ENCODE measurements at regions not wholly inside any gene's neighbourhood (a gene's known extent, or its start where the extent isn't known, plus 50 kb on each side); places are given as distances from the start of the nearest gene placed in this dataset.

DNA sequence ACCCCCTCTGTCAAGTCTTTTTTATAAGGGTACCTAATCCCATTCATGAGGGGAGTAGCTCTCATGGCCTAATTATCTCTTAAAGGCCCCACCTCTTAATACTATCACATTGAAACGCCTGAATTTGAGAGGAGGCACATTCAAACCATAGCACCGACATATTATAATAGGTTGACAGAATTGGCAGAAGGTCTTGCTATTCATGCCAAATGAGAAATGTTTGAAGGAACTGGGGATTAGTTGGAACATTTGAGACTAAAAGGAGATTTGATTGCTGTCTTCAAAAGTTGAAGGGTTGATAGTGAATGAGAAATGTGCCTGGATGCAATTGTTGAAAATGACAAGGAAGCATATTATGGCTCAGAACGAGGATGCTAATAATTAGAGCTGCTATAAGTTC lies 331.1 kb downstream of the ATP23 start:
- Histone ChIP-seq H3K4me1 (ENCODE audit: insufficient read depth, low read length) (no peaks in the 10 kb centered on the region), H3K4me3 (ENCODE audit: low read depth in 1 of 2, low read length in 2 of 2) (no peak overlapping the region), H3K27me3 (ENCODE audit: control insufficient read depth in 1 of 2, insufficient read depth in 2 of 2, low read length in 2 of 2) (no peaks in the 10 kb centered on the region), H3K9ac (ENCODE audit: low read length) (no peak overlapping the region), H3K36me3 (ENCODE audit: insufficient read depth, low read length) (no peaks in the 10 kb centered on the region), H3K27ac (ENCODE audit: low read depth, low read length) (no peak overlapping the region), H3K9me3 (ENCODE audit: low read length) (no peaks in the 10 kb centered on the region)

DNA sequence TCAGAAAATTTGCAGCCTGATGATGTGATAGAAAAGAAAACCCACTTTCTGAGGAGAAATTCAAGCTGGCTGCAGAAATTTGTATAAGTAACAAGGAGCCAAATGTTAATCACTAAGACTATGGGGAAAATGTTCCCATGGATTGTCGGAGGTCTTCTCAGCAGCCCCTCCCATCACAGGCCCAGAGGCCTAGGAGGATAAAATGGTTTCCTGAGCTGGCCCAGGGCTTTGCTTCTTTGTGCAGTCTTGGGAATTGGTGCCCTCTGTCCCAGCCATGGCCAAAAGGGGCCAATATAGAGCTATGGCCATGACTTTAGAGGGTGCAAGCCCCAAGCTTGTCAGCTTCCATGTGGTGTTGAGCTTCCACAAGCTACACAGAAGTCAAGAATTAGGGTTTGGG lies 335.9 kb downstream of the ATP23 start:
- no peaks in the 10 kb centered on the region for H3K36me3 ChIP-seq (ENCODE audit: insufficient read depth, low read length)
- H3K27ac ChIP-seq (ENCODE audit: low read depth, low read length), result no peak overlapping the region
- H3K9me3 ChIP-seq (ENCODE audit: low read length), result peaks cover 8% of the 10 kb centered on the region
- H3K9ac ChIP-seq (ENCODE audit: low read length), result no peak overlapping the region
- no peaks in the 10 kb centered on the region for H3K27me3 ChIP-seq (ENCODE audit: control insufficient read depth in 1 of 2, insufficient read depth in 2 of 2, low read length in 2 of 2)
- H3K4me3 ChIP-seq (ENCODE audit: low read depth in 1 of 2, low read length in 2 of 2), result no peak overlapping the region
- no peaks in the 10 kb centered on the region for H3K4me1 ChIP-seq (ENCODE audit: insufficient read depth, low read length)

DNA sequence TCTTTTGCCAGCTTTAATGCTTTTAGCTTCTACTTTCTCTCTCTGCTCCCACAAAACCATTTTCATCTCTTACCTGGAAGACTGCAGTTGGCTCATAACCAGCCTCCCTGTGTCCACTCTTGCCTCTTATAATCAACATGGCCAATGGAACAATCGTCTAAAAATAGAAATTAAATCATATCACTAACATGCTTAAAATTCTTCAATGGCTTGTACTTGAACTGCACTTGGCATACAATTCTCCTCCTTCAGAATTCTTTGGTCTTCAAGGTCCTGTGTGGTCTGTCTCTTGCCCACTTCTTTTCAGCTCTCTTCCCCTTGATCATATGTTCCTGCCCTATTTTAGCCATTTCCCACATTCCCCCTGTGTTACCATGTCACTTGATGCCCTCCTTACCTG lies 342.2 kb downstream of the ATP23 start:
- H3K4me3 ChIP-seq (ENCODE audit: low read depth in 1 of 2, low read length in 2 of 2), result no peak overlapping the region
- H3K9ac ChIP-seq (ENCODE audit: low read length), result no peak overlapping the region
- H3K36me3 ChIP-seq (ENCODE audit: insufficient read depth, low read length), result no peaks in the 10 kb centered on the region
- no peaks in the 10 kb centered on the region for H3K4me1 ChIP-seq (ENCODE audit: insufficient read depth, low read length)
- no peaks in the 10 kb centered on the region for H3K27me3 ChIP-seq (ENCODE audit: control insufficient read depth in 1 of 2, insufficient read depth in 2 of 2, low read length in 2 of 2)
- H3K27ac ChIP-seq (ENCODE audit: low read depth, low read length), result no peak overlapping the region
- peaks cover 8% of the 10 kb centered on the region for H3K9me3 ChIP-seq (ENCODE audit: low read length)

- Histone ChIP-seq H3K9ac (ENCODE audit: low read length) (no peak overlapping the region), H3K27ac (ENCODE audit: low read depth, low read length) (no peak overlapping the region), H3K4me3 (ENCODE audit: low read depth in 1 of 2, low read length in 2 of 2) (no peak overlapping the region), H3K36me3 (ENCODE audit: insufficient read depth, low read length) (no peaks in the 10 kb centered on the region), H3K9me3 (ENCODE audit: low read length) (peaks cover 8% of the 10 kb centered on the region), H3K4me1 (ENCODE audit: insufficient read depth, low read length) (no peaks in the 10 kb centered on the region), H3K27me3 (ENCODE audit: control insufficient read depth in 1 of 2, insufficient read depth in 2 of 2, low read length in 2 of 2) (no peaks in the 10 kb centered on the region)
These were observed 344.2 kb downstream of the ATP23 start for GRCh38 chr12:58285551-58285950.

DNA sequence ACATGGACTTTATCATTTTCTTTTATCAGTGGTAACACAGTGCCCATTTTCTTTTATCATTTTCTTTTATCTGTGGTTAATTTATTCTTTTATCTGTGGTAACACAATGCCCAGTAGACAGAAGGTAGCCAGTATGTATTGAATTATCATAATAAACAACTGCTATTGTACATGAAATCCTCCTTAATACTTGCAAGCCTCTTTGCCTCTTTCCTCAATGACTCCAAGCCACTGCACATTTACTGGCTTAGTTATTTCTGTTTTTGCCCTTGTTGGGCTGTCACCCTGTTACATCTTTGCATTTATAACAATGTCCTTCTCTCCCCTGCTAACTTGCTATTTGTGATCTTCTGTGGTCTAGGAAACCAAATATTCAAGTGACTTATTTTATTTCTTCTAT lies 345.0 kb downstream of the ATP23 start:
- Histone ChIP-seq H3K4me1 (ENCODE audit: insufficient read depth, low read length) (no peaks in the 10 kb centered on the region), H3K27me3 (ENCODE audit: control insufficient read depth in 1 of 2, insufficient read depth in 2 of 2, low read length in 2 of 2) (no peaks in the 10 kb centered on the region), H3K9ac (ENCODE audit: low read length) (no peak overlapping the region), H3K4me3 (ENCODE audit: low read depth in 1 of 2, low read length in 2 of 2) (no peak overlapping the region), H3K27ac (ENCODE audit: low read depth, low read length) (no peak overlapping the region), H3K36me3 (ENCODE audit: insufficient read depth, low read length) (no peaks in the 10 kb centered on the region), H3K9me3 (ENCODE audit: low read length) (peaks cover 2% of the 10 kb centered on the region)

- no peaks in the 10 kb centered on the region for H3K36me3 ChIP-seq (ENCODE audit: insufficient read depth, low read length)
- no peaks in the 10 kb centered on the region for H3K9me3 ChIP-seq (ENCODE audit: low read length)
- no peak overlapping the region for H3K9ac ChIP-seq (ENCODE audit: low read length)
- no peaks in the 10 kb centered on the region for H3K4me1 ChIP-seq (ENCODE audit: insufficient read depth, low read length)
- no peak overlapping the region for H3K4me3 ChIP-seq (ENCODE audit: low read depth in 1 of 2, low read length in 2 of 2)
- H3K27me3 ChIP-seq (ENCODE audit: control insufficient read depth in 1 of 2, insufficient read depth in 2 of 2, low read length in 2 of 2), result no peaks in the 10 kb centered on the region
- H3K27ac ChIP-seq (ENCODE audit: low read depth, low read length), result no peak overlapping the region
These were observed 346.8 kb downstream of the ATP23 start for GRCh38 chr12:58288190-58288589.

GRCh38 chr12:58291106-58291505 lies 349.7 kb downstream of the ATP23 start:
- no peaks in the 10 kb centered on the region for H3K27me3 ChIP-seq (ENCODE audit: control insufficient read depth in 1 of 2, insufficient read depth in 2 of 2, low read length in 2 of 2)
- H3K27ac ChIP-seq (ENCODE audit: low read depth, low read length), result no peak overlapping the region
- no peaks in the 10 kb centered on the region for H3K9me3 ChIP-seq (ENCODE audit: low read length)
- H3K9ac ChIP-seq (ENCODE audit: low read length), result no peak overlapping the region
- H3K4me1 ChIP-seq (ENCODE audit: insufficient read depth, low read length), result no peaks in the 10 kb centered on the region
- H3K4me3 ChIP-seq (ENCODE audit: low read depth in 1 of 2, low read length in 2 of 2), result no peak overlapping the region
- no peaks in the 10 kb centered on the region for H3K36me3 ChIP-seq (ENCODE audit: insufficient read depth, low read length)

- Histone ChIP-seq H3K9me3 (ENCODE audit: low read length) (no peaks in the 10 kb centered on the region), H3K27ac (ENCODE audit: low read depth, low read length) (no peak overlapping the region), H3K36me3 (ENCODE audit: insufficient read depth, low read length) (no peaks in the 10 kb centered on the region), H3K4me1 (ENCODE audit: insufficient read depth, low read length) (no peaks in the 10 kb centered on the region), H3K27me3 (ENCODE audit: control insufficient read depth in 1 of 2, insufficient read depth in 2 of 2, low read length in 2 of 2) (no peaks in the 10 kb centered on the region), H3K9ac (ENCODE audit: low read length) (no peak overlapping the region), H3K4me3 (ENCODE audit: low read depth in 1 of 2, low read length in 2 of 2) (no peak overlapping the region)
These were observed 352.1 kb downstream of the ATP23 start for GRCh38 chr12:58293308-58293982.

DNA sequence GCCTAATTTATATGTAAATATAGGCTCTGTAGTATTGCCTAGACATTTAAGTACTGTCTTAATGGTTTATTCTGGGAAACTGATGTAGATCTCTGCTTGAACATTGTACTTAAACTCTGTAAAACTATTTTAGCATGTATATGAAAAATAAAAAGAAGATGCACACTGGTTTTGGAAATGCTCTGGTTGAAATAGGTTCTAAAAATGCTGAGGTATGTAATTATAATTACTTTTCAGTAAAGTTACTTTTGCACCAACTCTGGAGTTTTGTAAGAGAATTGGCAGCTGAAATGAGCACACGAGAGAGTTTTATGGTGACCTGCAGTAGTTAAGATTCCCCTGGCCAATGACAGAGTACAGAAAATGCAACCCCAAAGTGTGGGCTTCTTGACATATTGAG lies 353.9 kb downstream of the ATP23 start:
- Histone ChIP-seq H3K9me3 (ENCODE audit: low read length) (no peaks in the 10 kb centered on the region), H3K9ac (ENCODE audit: low read length) (no peak overlapping the region), H3K27me3 (ENCODE audit: control insufficient read depth in 1 of 2, insufficient read depth in 2 of 2, low read length in 2 of 2) (no peaks in the 10 kb centered on the region), H3K27ac (ENCODE audit: low read depth, low read length) (no peak overlapping the region), H3K4me3 (ENCODE audit: low read depth in 1 of 2, low read length in 2 of 2) (no peak overlapping the region), H3K36me3 (ENCODE audit: insufficient read depth, low read length) (no peaks in the 10 kb centered on the region), H3K4me1 (ENCODE audit: insufficient read depth, low read length) (no peaks in the 10 kb centered on the region)

DNA sequence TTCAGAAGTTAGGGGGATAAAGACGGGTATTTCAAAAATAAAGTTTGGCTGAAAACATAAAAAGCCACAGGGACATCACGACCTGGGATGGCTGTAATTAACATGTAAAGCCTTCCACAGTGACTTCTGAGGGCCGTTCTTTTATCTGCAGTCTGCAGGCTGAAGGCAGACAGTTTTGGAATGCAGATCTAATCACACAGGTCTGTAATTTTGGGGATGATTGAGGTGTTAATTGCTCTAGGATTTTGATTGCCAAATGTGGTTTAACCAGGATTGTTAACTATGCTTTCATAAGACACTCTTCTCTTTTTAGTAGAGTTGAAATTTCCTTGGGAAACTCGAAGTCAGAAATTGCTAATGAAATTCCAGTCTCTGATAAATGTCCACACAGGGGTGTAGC lies 355.5 kb downstream of the ATP23 start:
- H3K9me3 ChIP-seq (ENCODE audit: low read length), result no peaks in the 10 kb centered on the region

GRCh38 chr12:58298803-58299202 lies 357.4 kb downstream of the ATP23 start:
- Histone ChIP-seq H3K27me3 (ENCODE audit: control insufficient read depth in 1 of 2, insufficient read depth in 2 of 2, low read length in 2 of 2) (no peaks in the 10 kb centered on the region), H3K9me3 (ENCODE audit: low read length) (no peaks in the 10 kb centered on the region), H3K36me3 (ENCODE audit: insufficient read depth, low read length) (no peaks in the 10 kb centered on the region), H3K4me3 (ENCODE audit: low read depth in 1 of 2, low read length in 2 of 2) (no peak overlapping the region), H3K4me1 (ENCODE audit: insufficient read depth, low read length) (no peaks in the 10 kb centered on the region), H3K9ac (ENCODE audit: low read length) (no peak overlapping the region), H3K27ac (ENCODE audit: low read depth, low read length) (no peak overlapping the region)

More for the DNA sequence above, 355.5 kb downstream of the ATP23 start:
- no peak overlapping the region for H3K4me3 ChIP-seq (ENCODE audit: low read depth in 1 of 2, low read length in 2 of 2)
- H3K27ac ChIP-seq (ENCODE audit: low read depth, low read length), result no peak overlapping the region
- H3K4me1 ChIP-seq (ENCODE audit: insufficient read depth, low read length), result no peaks in the 10 kb centered on the region
- no peaks in the 10 kb centered on the region for H3K36me3 ChIP-seq (ENCODE audit: insufficient read depth, low read length)
- no peaks in the 10 kb centered on the region for H3K27me3 ChIP-seq (ENCODE audit: control insufficient read depth in 1 of 2, insufficient read depth in 2 of 2, low read length in 2 of 2)
- H3K9ac ChIP-seq (ENCODE audit: low read length), result no peak overlapping the region

- Histone ChIP-seq H3K4me1 (ENCODE audit: insufficient read depth, low read length) (no peaks in the 10 kb centered on the region), H3K27me3 (ENCODE audit: control insufficient read depth in 1 of 2, insufficient read depth in 2 of 2, low read length in 2 of 2) (no peaks in the 10 kb centered on the region), H3K4me3 (ENCODE audit: low read depth in 1 of 2, low read length in 2 of 2) (no peak overlapping the region), H3K36me3 (ENCODE audit: insufficient read depth, low read length) (no peaks in the 10 kb centered on the region), H3K9me3 (ENCODE audit: low read length) (no peaks in the 10 kb centered on the region), H3K9ac (ENCODE audit: low read length) (no peak overlapping the region), H3K27ac (ENCODE audit: low read depth, low read length) (no peak overlapping the region)
These were observed 358.0 kb downstream of the ATP23 start for GRCh38 chr12:58299371-58299770.
